GM12872 (cell line): ENCODE measurements at regions not wholly inside any gene's neighbourhood (a gene's known extent, or its start where the extent isn't known, plus 50 kb on each side); places are given as distances from the start of the nearest gene placed in this dataset.

Experiments used
- TF ChIP-seq, protein P1 (sequence below): IDR thresholded peaks from 3 replicates; pipeline ENCODE4 v1.5.1; 2011; ENCODE audit warnings: low read depth, mild to moderate bottlenecking, low read length, moderate library complexity; ENCODE audit not compliant: insufficient read depth

DNA sequence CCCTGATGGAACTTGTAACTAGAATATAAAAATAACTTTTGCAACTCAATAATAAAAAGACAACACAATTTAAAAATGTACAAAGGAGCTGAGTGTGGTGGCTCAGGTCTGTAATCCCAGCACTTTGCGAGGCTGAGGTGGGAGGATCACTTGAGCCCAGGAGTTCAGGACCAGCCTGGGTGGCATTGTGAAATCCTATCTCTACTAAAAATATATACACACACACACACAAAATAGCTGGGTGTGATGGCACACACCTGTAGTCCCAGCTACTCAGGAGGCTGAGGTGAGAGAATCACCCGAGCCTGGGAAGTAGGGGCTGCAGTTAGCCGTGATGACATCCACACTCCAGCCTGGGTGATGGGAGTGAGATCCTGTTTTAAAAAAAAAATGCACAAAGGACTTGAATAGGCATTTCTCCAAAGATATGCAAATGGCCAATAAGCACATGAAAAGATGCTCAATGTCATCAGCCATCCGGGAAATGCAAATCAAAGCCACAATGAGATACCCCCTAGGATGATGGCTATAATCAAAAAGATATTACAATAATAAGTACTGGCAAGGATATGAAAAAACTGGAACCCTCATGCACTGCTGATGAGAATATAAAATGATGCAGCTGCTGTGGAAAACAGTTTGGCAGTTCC, 59.8 kb upstream of the SEPTIN5 start:
- TF ChIP-seq, protein P1, sequence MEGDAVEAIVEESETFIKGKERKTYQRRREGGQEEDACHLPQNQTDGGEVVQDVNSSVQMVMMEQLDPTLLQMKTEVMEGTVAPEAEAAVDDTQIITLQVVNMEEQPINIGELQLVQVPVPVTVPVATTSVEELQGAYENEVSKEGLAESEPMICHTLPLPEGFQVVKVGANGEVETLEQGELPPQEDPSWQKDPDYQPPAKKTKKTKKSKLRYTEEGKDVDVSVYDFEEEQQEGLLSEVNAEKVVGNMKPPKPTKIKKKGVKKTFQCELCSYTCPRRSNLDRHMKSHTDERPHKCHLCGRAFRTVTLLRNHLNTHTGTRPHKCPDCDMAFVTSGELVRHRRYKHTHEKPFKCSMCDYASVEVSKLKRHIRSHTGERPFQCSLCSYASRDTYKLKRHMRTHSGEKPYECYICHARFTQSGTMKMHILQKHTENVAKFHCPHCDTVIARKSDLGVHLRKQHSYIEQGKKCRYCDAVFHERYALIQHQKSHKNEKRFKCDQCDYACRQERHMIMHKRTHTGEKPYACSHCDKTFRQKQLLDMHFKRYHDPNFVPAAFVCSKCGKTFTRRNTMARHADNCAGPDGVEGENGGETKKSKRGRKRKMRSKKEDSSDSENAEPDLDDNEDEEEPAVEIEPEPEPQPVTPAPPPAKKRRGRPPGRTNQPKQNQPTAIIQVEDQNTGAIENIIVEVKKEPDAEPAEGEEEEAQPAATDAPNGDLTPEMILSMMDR, result no peak

- TF ChIP-seq, protein P1, result no peak
These were observed 58.9 kb upstream of the SEPTIN5 start for GRCh38 chr22:19655399-19655798.

DNA sequence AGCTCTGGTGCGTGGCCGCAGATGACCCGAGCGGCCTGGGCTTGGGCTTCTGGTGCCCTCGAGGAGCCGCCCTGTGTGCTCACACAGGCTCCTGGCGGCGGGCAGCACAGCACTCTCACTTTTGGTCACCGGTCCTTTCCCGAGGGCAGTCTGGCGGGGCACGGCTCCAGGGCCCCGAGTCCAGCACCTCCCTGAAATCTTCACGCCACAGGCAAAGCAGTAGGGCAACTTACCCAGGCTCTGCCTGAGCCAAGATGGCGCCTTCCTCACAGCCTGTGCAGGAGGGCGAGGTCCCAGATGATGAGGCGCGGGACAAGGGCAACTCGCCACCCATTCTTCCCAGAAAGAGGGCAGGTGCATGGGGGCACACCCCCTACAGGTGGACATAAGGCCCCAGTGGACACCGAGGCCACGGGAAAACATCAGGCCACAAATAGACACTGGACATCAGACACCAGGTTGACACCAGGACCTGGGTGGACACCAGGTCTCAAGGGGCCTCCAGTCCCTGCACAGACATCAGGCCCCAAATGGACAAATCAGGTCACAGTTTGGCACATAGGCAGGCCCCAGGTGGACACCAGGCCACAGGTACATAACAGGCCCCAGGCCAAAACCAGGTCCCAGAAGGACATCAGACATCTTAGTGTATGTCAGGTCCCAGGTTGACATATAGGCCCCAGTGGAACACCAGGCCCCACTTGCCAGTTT, 57.6 kb upstream of the SEPTIN5 start:
- TF ChIP-seq, protein P1, result no peak

DNA sequence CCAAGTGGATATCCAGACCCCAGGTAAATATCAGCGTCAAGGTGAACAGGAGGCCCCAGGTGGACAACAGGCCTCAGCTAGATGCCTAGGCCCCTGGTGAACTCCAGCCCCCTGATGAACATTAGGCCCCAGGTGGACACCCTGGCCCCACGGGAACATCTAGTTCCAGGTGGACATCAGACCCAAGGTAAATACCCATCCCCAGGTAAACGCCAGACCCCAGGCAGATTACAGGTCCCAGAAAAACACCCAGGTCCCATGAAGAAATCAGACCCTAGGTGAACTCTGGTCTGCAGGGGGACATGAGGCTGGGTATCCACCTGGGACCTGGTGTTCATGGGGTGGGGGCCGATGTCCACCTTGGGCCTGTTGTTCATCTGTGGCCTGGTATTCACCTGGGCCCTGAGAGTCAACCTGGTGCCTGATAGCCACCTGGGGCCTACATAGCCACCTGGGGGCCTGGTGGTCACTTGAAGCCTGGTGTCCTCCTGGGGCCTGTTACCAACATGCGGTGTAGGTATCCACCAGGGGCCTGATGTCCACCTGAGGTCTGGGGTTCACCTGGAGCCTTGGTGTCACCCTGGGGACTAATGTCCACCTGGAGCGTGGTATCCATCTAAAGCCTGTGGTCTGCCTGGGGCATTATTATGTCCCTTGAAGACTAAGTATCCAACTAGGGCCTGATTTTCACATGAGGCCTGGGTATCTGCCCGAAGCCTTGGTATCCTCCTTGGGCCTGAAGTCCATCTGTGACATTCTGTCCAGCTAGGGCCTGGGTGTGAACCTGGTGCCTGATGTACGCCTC, 56.8 kb upstream of the SEPTIN5 start:
- TF ChIP-seq, protein P1, result no peak

DNA sequence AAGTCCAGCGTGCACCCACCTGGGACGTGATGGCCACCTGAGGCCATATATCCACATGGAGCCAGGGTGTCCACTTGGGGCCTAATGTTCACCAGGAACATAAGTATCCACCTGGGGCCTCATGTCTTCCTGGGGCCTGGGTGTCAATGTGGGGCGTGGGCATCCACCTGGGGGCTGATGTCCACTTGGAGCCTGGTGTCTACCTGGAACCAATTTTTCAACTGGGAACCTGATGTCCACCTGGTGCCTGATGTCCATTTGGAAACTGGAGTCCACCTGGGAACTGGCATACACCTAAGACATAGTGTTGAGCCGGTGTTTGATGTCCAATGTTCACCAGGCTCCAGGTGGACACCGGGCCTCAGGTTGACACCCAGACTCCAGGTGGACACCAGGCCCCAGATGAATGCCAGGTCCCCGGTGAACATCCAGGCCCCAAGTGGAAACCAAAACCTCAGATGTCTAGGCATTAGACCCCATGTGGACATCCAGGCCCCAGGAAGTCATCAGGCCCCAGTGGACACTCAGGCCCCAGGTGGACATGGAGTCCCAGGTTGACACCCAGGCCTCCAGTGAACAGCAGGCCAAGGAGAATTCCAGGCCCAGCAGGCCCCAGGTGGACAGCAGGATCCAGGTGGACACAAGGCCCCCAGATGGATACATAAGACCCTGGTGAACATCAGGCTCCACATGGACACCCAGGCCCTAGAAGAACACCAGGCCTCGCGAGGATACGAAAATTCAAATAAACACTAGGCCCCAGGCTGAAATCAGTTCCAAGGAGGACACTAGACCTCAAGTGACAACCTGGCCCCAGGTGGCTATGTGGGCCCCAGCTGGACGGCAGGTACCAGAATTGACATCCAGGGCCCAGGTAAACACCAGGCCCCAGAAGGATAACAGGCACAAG, 56.0 kb upstream of the SEPTIN5 start:
- TF ChIP-seq, protein P1, result no peak

DNA sequence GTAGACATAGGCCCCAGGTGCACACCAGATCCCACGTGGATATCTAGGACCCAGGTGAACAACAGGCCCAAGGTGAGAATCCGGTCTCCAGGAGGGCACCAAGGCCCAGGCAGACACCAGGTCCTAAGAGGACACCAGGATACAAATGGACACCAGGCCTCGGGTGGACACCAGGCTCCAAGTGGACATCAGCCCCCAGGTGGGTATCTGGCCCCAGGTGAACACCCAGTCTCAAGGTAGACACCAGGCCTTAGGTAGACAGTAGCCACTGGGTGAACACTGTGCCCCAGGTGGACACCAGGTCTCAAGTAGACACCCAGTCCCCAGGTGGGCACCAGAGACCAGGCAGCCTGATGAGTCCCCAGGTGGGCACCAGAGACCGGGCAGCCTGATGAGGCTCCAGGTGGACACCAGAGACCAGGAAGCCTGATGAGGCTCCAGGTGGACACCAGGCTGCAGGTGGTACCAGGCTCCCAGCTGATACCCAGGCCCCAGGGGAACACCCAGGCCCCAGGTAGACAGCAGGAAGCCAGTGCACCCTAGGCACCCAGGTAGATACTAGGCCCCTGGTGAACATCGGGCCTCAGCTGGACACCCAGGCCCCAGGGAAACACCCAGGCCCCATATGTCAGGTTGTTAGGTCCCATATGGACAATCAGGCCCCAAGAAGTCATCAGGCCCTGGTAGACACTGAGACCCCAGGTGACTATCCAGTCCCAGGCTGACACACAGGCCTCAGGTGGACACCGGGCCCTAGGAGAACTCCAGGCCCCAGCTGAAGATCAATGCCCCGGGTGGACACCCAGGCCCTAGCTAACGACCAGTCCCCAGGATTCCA, 55.1 kb upstream of the SEPTIN5 start:
- TF ChIP-seq, protein P1, result no peak
